Activated gamma-delta T cell treated with anti-CD3 and anti-CD28 coated beads, Interleukin-2, amount 50 U/mL, for 16 hours (primary cell): ENCODE measurements at regions not wholly inside any gene's neighbourhood (a gene's known extent, or its start where the extent isn't known, plus 50 kb on each side); places are given as distances from the start of the nearest gene placed in this dataset.
"Not testable (repeated sequence)": the region's sequence is repeated elsewhere in the genome, so short reads cannot be mapped to it uniquely, and the experiment has no call there.

ENCODE experiments used
- DNase-seq: peaks from one replicate; pipeline ENCODE4 v3.0.0-alpha.2; 2020; ENCODE audit warnings: low read depth

DNA sequence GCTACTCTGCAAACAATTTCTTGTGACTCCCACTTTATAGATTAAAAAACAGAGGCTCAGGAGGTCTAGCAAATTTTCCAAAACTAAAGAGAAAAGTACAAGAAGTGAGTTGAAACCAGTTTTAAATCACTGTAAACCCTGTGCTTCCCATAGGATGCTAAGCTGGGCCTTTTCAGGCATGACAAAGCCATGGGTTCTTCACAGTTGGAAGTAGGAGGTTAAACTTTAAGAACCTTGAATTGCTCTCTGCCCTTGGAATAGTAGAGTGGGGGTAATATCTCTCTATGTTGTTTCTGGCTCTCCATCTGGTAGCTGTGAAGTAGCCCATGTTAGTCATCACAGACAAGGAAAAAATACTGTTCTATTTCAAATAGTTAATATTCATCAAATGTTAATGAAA, 193.6 kb upstream of the SATB1 start:
- DNase-seq: no peak

DNA sequence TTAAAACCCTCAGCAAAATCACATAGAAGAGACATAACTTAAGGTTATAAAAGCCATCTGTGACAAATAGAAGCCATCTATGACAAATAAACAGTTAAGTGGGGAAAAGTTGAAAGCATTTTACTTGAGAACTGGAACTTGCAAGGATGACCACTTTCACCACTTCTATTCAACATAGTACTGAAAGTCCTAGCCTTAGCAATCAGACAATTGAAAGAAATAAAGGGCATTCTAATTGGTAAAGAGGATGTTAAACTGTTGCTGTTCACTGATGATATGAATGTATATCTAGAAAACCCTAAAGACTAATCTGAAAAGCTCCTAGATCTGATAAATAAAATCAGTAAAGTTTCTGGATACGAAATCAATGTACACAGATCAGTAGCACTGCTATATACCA, 186.9 kb upstream of the SATB1 start:
- DNase-seq: no peak

DNA sequence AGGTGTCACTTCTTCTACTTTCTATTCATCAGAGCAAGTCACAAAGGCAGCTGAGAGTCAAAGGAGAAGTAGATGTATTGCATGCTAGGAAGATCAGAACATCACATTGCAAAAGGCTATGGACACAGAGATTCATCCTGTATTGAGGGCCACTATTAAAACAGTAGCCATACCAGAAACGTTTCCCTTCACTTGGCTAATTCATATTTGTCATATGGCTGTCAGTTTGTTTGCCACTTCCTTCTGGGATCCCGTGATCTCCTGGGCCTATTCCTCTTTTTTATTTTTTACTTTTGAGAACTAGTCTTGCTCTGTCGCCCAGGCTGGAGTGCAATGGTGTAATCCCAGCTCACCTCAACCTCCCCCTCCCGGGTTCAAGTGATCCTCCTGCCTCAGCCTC, 184.0 kb upstream of the SATB1 start:
- no peak for DNase-seq

DNA sequence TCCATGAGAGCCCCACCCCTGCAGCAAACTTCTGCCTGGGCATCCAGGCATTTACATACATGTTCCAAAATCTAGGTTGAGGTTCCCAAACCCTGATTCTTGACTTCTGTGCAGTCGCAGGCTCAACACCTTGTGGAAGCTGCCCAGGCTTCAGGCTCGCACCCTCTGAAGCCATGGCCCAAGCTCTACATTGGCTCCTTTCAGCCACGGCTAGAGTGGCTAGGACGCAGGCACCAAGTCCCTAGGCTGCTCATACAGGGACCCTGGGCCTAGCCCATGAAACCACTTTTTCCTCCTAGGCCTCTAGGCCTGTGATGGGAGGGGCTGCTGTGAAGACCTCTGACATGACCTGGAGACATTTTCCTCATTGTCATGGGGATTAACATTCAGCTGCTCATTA, 172.8 kb upstream of the SATB1 start:
- no peak for DNase-seq

DNA sequence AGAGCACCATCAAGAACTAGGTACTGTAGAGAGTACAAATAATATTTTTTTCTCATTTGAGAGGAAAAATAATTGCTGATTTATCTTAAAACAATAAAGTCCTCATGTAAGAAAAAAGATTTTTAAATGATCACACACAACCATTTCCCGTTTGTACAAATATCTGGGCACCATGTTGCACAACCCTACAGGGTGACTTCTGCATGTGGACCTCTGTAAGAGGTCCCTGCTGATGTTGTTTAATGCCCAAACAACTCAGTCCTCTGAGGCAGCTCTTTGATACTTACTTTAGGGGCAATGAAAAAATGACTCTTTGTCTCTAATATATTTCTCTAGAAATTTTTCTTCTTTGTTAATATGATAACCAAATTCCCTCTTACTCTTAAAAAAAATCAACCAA, 168.1 kb upstream of the SATB1 start:
- DNase-seq: no peak

DNA sequence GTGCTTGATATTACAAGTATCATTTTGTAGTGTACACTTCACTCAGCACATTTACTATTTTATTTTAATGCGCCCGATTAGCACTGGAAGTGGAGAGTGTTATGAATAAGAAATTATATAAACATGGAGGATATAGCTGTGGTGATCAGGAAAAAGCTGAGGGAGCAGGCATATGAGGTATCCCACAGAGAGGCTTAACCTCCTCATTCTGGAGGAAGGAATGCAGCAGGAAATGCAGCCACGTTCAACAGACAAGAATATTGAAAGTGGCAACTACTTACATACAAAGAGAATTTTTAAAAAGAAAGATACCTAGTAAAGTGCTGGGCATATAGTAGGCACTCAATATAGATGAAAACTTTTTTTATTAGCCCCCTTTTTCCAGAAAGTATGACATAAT, 166.0 kb upstream of the SATB1 start:
- DNase-seq: no peak

DNA sequence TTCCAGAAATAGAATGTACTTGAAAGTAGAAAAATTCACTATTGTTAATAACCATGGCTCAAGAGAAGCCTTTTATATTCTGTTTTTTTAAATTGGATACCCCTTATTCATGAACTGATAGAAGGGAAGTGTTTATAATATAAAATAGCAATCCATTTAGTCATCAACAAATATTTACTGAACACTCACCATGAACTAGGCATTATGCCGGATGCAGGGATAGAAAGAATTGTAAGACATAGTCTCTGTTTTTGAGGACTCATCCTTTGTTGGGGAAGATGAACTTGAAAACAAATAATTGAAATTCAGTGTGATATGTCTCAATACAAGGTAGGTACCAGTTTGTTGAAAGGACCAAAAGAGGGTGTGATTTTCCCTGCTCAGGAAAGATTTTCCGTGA, 160.9 kb upstream of the SATB1 start:
- no peak for DNase-seq

DNA sequence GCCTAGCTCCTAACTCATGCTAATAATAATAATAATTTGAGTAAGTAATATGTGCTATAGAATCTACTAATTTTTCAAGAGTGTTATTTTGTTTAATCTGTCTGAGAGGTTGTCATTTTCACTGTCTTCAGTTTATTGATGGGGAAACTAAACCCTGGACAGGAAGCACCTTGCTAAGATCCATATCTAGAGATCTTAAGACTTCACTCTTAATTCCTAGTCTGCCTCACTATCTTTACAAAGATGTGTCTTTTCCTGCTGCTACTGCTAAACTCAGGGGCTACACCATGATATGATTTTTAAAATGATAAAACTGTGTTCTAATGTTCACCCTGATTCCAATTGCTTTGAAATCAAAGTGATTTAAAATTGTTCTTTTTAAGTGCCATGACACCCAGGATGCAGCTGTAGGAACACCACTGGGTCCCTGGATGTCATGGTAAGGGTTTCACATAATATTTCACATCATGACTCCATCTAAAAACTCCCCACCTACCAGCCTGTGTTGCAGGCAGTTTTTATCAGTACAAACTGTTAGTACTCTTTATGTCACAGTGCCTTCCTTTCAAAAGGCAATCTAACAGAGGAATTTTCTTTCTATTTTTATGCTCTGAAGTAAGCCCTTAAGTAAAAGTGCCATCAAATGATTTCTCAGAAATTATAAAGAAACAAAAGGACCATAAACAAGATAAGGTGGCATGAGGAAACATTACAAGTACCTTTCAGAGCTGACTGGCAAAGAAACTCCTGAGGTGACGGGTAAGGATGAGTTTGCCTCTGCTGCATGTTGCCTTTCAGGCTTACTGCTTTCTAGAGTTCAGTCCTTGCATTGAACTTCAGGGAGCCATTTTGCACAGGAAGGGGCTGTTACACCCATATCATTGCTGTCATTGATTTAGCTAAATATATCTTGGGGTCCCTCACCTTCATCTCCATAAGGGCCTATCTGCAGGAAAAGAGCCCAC, 160.1 kb upstream of the SATB1 start:
- no peak for DNase-seq

DNA sequence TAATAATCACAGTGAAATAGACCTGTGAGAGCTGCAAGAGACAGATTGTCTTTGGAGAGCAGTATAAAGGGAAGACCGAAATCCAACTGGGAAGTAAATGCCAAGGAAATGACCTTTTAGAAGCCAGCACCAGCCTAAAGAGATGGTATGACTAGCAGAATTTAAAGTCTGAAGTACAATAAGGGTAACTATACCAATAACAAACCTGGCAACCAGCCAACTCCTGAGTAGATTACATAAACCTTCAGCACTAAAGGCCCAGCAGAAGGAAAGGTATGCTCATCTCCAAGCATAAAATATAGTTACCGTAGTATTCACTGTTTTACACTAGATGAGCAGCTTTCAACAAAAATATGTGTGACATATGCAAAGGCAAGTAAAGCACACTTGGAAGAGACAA, 155.1 kb upstream of the SATB1 start:
- DNase-seq: no peak

DNA sequence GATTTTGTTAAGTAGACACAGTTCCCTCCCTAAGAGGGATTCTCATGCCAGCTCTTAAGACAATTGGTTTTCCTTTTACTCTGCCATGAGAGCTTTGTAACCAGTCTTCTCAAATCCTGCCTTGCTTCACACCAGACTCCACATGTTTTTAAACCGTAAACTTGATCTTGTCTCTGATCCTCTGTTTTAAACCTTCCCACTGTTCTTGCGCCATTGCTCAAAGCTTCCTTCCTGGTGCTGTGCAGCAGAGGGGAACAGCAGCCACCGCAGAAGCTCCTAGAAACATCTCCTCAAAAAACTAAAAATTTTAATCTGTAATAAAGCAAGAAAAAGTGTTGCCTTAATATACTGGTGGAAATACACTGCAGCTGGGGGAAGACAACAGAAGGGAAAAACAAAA, 154.5 kb upstream of the SATB1 start:
- DNase-seq: no peak

DNA sequence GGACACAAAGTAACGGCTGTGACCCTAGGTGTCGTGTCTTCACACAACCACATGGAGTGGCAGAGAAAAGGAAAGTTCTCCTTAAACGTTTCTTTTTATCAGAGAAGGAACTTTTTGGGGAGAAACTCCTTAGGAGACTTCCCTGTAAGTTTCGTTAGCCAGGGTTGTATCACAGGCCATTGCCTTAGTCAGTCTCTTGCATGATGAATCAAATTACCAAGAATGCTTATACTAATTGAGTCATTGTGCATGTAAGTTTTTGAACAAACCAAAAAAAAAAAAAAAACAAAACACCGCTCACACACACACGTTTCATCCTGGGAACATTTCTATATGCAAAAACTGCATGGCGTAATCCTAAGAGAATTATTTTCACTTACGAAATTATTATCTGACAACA, 150.4 kb upstream of the SATB1 start:
- no peak for DNase-seq

DNA sequence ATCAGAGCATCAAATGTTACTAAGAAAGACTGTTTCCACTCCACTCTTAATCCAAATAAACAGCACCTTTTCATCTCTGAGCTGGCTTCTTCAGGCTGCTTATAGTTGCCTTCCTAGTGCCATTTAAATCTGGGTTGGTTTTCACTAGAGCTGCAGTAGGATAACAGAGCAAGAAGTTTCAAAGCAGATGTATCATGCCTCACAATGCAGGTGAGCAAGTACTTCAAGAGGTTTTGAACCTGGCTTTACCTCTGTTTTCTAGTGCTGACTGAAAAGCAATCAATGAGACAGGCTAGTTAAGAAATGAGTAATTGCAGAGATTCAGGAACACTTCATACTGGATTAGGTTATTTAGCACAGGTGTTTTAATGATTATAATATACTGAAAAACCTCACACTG, 147.7 kb upstream of the SATB1 start:
- DNase-seq: no peak

DNA sequence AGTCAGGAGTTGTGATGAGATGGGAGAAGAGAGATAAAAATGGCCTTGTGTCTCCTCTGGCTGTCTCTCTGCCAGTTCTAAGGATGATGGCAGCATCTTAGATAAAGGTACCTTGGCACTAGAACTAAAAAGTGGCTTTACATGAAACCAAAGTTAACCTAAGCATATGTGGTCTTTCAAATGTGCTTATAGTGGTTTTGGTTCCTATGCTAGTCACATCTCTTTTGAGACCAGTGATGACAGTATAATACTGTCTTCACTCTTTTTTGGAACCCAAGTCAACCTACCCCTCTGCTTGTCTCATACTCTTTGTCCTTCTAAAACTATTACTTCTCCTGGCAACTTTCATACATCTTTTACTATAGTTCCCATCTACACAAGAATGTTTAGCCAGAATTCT, 142.2 kb upstream of the SATB1 start:
- no peak for DNase-seq

DNA sequence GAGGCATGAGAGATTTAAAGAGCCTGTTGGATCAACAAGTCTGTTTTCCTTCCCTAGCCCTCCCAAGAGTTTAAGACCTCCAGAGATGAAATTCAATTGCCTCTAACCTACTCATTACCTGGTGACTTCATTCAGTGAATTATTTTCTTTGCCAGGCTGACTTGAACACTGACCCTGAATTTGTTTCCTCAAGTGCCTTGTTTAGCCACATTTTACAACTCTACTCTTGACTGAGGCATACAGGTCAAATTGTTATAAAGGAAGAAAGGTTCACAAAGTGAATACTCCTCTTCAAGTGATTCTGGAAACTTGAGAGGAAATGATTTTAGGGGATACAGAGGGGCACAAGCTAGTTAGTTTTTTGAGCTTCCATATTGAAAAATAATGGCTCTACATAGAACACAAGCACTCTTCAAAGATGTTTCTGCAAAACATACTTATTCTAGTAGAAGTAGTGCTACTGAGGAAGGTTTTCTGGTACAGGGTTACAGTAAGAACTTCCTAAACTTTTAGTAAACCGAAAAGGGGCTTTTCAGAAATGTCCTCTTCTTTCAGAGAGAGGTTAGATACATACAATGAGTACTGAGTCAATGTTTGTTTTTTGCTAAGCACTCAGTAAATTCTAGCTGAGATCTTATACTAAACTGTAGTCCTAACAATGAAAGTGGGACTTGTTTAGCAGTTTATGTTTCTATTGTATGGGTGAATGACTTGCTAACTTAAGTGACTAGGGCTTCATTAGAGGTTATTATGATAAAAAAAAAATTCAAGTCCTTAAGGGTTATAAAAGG, 137.4 kb upstream of the SATB1 start:
- no peak for DNase-seq

DNA sequence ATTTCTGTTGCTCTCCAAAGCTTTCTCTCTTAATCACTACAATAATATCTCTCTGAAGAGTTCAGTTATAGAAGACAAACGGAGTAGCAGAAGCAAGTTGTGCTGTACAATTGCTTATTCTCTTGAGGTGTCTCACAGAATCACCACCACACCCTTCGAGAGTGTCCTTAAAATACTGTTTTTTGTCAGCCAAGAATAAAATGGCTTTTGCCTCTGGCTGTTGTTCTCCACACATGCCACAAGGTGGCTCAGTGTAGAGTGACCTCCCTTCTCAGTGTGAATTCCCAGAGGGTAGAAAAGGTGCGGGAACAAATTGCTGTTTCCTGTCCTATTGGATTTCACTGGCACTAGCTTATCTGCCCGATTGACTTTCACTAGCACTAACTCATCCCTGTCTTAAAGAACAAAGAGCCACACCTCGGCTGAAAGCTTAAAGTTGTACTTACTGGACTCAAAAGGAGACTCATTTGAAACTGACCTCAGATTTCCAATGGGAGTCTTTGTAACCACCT, 134.2 kb upstream of the SATB1 start:
- no peak for DNase-seq

DNA sequence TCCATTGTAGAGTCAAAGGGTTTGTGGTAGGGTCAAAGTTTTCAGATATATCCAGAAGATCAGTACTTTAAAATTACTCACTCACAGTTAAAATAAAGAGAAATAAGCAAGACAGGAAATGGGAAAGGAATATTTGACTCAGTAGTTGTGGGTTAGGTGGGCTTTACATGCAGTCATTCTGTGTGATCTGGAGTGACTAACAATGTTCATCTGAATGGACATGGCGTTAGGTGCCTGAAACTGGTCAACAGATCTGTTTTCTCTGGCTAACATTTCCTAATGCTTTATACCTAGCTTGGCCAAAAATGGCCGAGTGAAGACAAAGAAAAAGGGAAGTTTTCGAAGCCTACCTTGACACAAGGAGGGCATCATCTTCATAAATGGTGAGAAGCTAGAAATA, 133.4 kb upstream of the SATB1 start:
- DNase-seq: no peak

DNA sequence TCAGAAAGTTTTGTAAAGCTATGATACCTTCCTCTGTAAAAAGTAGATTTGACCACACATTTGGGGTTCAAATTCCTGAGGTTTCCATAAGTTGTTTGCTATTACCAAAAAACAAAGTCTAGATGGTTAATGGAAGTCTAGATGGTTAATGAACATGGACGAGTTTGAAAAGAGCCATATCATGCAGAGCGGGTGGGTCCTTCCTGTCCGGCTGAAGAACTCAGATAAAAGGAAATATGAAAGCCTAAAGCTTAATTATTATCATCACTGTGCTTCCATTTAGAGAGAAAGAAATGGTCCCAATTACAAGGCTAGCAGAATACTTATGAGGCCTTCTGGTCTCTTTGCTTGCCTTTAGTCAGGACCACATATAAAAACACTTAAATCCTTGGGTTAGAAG, 132.1 kb upstream of the SATB1 start:
- DNase-seq: no peak

DNA sequence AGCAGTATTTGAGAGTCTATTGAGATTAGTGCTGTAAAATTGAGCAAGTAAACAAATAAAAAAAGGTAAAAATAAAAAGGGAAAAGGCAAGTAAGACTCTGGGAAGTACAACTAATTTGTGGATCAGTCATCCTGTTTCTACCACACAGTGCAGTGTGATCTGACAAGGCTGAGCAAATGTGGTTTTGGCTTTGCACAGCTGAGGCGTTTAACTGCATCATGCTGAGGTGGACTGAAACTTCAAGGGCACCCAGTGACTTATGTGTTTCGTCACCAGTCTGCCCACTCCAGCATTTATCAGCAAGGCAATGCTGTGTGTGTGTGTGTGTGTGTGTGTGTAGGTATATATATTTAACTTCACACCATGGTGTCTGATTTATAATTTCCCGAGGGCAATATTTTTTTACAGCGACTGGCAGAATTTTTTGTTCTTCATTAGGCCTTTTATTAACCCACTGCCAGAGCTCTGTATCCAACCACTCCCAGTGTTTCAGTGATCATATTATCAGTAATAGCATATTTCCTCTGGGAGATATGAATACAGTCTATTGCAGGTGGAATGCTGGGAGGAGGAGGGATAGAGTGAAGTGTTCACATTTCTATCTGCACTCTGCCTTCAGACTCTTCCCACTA, 131.5 kb upstream of the SATB1 start:
- DNase-seq: peak; percentile 42

DNA sequence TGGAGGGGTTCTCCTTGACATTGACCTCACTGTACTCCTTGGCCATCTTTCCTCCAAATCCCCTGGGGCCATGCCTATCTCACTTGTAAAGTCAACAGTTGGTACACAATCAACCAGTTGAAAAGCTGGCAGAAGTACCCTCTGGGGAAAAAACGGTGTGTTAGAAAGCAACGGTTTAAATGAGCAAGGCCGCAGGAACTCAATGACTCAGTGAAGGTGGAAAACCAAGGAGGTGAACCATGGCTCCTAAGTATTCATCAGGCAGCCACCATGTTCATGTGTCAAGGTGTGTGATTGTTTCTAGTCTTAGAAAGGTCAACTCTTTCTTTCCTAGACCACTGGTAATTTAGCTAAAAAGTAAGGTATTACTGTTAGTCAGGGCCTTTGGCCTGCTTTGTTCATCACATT, 130.9 kb upstream of the SATB1 start:
- DNase-seq: no peak

DNA sequence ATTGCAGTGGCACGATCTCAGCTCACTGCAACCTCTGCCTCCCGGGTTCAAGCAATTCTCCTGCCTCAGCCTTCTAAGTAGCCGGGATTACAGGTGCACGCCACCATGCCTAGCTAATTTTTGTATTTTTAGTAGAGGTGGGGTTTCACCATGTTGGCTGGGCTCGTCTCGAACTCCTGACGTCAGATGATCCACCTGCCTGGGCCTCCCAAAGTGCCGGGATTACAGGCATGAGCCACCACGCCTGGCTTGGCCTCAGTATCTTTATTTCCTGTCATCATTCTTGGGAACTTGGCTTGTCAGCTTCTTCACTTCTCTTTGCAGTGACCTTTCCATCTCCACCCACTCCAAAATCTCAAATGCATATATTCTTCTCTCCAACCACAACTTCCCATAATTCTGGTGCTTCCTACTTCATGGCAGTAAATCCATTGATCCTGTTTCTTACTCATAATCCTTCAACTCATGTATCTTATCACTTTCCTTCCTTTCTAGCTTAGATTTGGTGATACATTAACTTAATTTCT, 127.5 kb upstream of the SATB1 start:
- DNase-seq: not testable (repeated sequence)

DNA sequence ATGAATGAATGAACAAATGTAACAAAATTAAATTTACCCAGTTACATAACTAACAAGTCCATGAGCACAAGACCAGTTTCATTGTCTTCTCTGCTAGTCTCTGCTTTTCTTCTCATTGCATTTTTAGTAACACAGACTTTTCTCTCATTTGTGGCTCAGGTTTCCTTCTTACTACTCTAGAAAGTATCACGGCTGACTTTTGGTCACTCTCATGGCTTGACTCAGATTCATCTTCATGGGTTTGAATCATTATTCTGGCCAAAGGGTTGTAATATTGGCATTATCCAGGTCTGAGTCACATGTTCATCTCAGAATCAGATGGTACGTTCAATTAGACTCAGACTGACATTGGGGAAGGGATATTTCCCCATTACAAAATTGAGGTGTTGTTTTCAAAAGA, 121.5 kb upstream of the SATB1 start:
- no peak for DNase-seq

DNA sequence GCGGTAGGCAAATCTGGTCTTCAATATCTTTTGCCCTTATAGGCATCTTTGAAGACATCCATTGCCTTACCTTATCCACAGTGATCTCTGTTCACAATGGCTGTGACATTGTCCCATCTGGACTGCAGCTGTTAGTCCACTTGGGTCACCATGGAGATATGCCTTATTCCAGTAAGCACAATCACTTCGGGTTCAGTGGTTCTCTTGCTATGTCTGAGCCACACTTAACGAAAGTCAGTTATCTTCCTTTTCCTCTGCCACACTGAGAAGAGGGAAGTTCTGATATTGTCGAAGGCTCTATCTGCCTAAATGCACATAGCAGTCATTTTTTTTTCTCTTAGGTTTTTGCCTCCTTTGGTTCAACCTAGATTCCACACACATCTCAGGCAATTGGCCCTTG, 119.0 kb upstream of the SATB1 start:
- DNase-seq: no peak
